ENCODE measurements at regions not wholly inside any gene's neighbourhood (a gene's known extent, or its start where the extent isn't known, plus 50 kb on each side); places are given as distances from the start of the nearest gene placed in this dataset.
A peak's percentile ranks its signal among the peaks of the same experiment; 100 is the strongest.

DNA sequence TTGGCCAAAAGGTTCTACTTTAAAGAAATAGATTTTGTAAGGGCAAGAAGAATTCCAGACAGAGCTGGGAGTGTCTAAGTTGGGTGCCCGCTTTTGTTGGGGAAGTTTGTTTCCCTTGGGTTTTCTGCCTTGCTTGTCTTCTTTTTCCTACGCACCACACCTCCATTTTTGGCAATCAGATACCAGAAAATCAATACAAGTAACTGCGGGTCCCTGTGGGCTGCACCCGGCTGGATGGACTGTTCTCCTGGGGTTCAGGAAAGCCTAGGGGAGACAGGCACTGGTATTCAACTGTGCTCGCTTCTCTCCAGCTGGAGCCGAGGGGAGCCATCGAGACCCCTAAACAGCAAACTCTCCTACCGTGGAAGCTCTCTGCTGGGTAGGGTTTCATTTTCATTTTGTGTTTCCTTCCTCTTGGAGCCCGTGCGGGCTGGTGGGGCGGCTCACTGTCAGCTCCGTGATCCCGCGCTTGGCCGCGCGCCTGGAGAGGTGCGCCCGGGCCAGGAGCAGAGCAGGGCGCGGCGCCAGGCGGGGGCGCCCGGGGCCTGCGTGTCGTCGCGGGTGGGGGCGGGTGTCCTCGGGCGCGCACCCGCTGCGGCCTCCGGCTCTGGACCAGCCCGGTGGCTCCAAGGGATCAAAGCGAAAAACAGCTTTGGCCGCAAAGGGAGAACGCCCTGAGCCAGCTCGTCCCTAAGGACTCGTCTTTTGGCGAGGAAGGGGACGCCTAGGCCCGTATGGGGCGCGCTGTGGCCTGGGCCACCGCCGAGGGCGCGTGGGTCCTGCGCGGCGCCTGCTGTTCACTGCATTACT lies 347.2 kb downstream of the ZNF536 start:
- DNase-seq (ENCODE audit: low spot score) = peak; percentile 64
- H3K4me3 ChIP-seq = peak overlapping the region; percentile 50 to 67
- peak overlapping the region; percentile 46 to 77 for H3K27ac ChIP-seq
- H3K4me1 ChIP-seq = peaks cover 0 to 15% of the 10 kb centered on the region in 2 donors
- peak in 1 of 2 donors; percentile 21 for TF ChIP-seq CTCF (IDR thresholded peaks at IDR 0.05)
- no peaks in the 10 kb centered on the region for H3K36me3 ChIP-seq
- no peaks in the 10 kb centered on the region for H3K27me3 ChIP-seq
- no peaks in the 10 kb centered on the region for H3K9me3 ChIP-seq

DNA sequence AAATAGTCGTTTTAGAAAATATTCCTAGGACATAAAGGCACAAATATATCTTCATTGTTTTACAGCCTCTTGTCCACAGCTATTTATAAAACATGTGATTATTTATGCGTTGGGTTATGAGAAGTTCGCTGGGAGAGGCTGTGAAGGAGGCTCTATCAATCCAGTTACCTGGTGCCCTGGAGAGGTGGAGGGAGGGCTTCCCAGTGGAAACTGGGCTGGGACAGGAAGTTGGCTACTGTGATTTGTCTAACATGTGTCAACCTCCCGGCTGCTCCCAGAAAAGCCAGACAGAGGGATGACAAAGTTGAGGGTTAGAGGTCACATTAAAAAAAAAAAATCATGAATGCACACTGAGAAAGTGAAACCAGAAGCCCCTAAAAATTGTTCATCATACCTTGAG lies 346.5 kb downstream of the ZNF536 start:
- Histone ChIP-seq H3K36me3 (no peaks in the 10 kb centered on the region), H3K27ac (peak overlapping the region; percentile 46 to 77), H3K4me1 (peaks cover 0 to 15% of the 10 kb centered on the region in 2 donors), H3K4me3 (peak overlapping the region; percentile 50 to 67), H3K9me3 (no peaks in the 10 kb centered on the region), H3K27me3 (no peaks in the 10 kb centered on the region)
- DNase-seq (ENCODE audit: low spot score) = no peak
- no peak for TF ChIP-seq CTCF (IDR thresholded peaks at IDR 0.05)

- no peak for DNase-seq (ENCODE audit: low spot score)
- Histone ChIP-seq H3K27ac (no peak overlapping the region), H3K4me1 (peaks cover 0 to 15% of the 10 kb centered on the region in 2 donors), H3K9me3 (no peaks in the 10 kb centered on the region), H3K27me3 (no peaks in the 10 kb centered on the region), H3K4me3 (no peak overlapping the region), H3K36me3 (no peaks in the 10 kb centered on the region)
- no peak for TF ChIP-seq CTCF (IDR thresholded peaks at IDR 0.05)
These were observed 345.8 kb downstream of the ZNF536 start for GRCh38 chr19:30718014-30718413.

DNA sequence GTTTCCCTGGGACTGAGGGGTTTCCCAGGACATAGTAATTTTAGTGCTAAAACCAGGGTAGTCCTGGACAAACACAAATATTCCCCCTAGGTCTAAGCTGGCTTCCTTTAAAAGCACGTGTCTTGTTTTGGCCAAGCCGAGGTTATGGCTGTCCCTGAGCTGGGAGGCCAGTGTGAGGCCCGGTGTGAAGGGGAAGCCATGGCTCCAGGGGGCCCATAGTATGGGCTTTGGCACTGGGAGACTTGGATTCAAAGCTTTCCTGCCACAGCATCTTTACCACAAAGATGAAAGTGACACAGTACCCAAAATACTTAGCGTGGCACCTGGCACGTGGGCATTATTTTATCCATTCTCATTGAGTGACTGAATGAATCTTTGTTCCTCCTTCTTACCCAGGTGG lies 345.2 kb downstream of the ZNF536 start:
- Histone ChIP-seq H3K4me1 (peaks cover 0 to 15% of the 10 kb centered on the region in 2 donors), H3K27ac (no peak overlapping the region), H3K4me3 (no peak overlapping the region), H3K9me3 (no peaks in the 10 kb centered on the region), H3K36me3 (no peaks in the 10 kb centered on the region), H3K27me3 (no peaks in the 10 kb centered on the region)
- DNase-seq (ENCODE audit: low spot score) = no peak
- no peak for TF ChIP-seq CTCF (IDR thresholded peaks at IDR 0.05)

DNA sequence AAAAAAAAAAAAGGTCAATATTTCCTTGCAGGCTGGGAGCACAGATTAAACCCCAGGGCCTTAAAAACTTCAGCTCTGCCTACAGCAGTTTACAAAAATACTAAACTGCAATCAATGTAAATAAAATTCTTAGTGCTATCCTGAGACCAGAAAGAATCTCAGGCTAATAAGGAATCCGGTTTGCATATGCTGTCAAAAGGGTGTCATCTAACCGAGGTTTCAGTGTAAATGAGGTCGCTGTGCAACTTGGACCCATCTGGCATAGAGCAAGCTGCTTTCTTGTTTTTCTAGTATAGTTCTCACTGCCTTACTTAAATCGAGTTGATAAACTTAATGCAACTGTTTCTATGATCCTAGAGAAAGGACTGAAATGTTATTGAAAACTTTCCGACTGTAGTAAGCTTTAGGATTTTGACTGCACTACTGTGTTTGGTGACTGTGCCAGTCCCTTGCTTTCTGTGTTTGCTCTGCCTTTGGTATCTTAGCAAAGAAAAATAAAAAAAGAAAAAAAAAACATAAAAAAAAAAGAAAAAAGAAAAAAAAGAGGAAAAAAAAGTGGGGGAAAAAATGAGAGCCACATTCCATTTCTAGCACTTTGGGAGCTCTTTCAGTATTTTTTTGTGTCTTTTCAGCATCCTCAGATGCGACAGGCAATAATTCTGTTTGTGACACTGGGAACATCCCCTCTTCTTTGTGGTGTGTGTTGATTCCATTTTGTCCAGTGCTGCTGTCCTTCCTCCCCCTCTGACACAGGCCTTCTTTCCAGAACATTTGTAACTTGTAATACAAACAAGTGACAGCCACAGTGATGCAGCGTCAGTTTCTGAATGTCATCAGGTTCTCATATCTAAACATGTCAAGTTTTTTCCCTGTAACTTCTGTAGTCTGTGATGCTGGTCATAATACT lies 340.5 kb downstream of the ZNF536 start:
- no peaks in the 10 kb centered on the region for H3K4me1 ChIP-seq
- no peaks in the 10 kb centered on the region for H3K27me3 ChIP-seq
- no peaks in the 10 kb centered on the region for H3K9me3 ChIP-seq
- no peak overlapping the region for H3K27ac ChIP-seq
- no peaks in the 10 kb centered on the region for H3K36me3 ChIP-seq
- H3K4me3 ChIP-seq = no peak overlapping the region
- no peak for TF ChIP-seq CTCF (IDR thresholded peaks at IDR 0.05)
- DNase-seq (ENCODE audit: low spot score) = no peak

Measured in right atrium auricular region (tissue), 2 donors.